ENCODE measurements at regions not wholly inside any gene's neighbourhood (a gene's known extent, or its start where the extent isn't known, plus 50 kb on each side); places are given as distances from the start of the nearest gene placed in this dataset.

- Mint-ChIP-seq H3K36me3 (ENCODE audit: low read depth) (no peaks in the 10 kb centered on the region), H3K9me3 (no peaks in the 10 kb centered on the region), H3K4me3 (no peak overlapping the region), H3K27ac (no peak overlapping the region), H3K4me1 (no peaks in the 10 kb centered on the region; the same call in 2 of the 3 replicates), H3K27me3 (ENCODE audit: insufficient read depth, low read depth, poor library complexity) (no peaks in the 10 kb centered on the region)
- Histone ChIP-seq H3K4me2 (no peak overlapping the region), H3F3A (replicated peaks; ENCODE audit: low read depth) (no peaks in the 10 kb centered on the region), H2AFZ (no peak overlapping the region), H4K20me1 (replicated peaks; ENCODE audit: insufficient read depth) (no peaks in the 10 kb centered on the region), H3K4me3 (no peak overlapping the region), H3K36me3 (ENCODE audit: insufficient read depth) (no peaks in the 10 kb centered on the region), H3K4me1 (ENCODE audit: insufficient read depth) (no peaks in the 10 kb centered on the region), H3K79me2 (replicated peaks; ENCODE audit: insufficient read depth) (no peaks in the 10 kb centered on the region), H3K27ac (ENCODE audit: low read depth) (no peak overlapping the region), H3K27me3 (ENCODE audit: insufficient read depth) (no peaks in the 10 kb centered on the region), H3K9me2 (ENCODE audit: insufficient read depth) (no peaks in the 10 kb centered on the region)
- TF ChIP-seq ZNF114 (CRISPR knock-in tag; IDR thresholded peaks at IDR 0.05) (no peak), ZNF462 (CRISPR knock-in tag; IDR thresholded peaks at IDR 0.05) (no peak), REST (IDR thresholded peaks at IDR 0.05; ENCODE audit: unreplicated experiment) (no peak), POLR2AphosphoS5 (IDR thresholded peaks at IDR 0.05; ENCODE audit: low read depth) (no peak), EZH2 (IDR thresholded peaks at IDR 0.05; ENCODE audit: low read depth, unreplicated experiment) (no peak), STAT1 (IDR thresholded peaks at IDR 0.05; ENCODE audit: unreplicated experiment) (no peak), EZH2phosphoT487 (IDR thresholded peaks at IDR 0.05; ENCODE audit: unreplicated experiment) (no peak)
- DNase-seq (ENCODE audit: low spot score) = no peak
- ATAC-seq = no peak
These were observed 486.4 kb upstream of the SOX9 start for GRCh38 chr17:71634376-71634775.

Measured in GM23338 (cell line).